HL-60 (cell line): ENCODE measurements at regions not wholly inside any gene's neighbourhood (a gene's known extent, or its start where the extent isn't known, plus 50 kb on each side); places are given as distances from the start of the nearest gene placed in this dataset.

Experiments used
- DNase-seq, 2 experiments: peaks; one replicate each; pipeline ENCODE4 v3.0.0-alpha.2; 2010 to 2020; ENCODE audit warnings: low read depth in 1 of 2, low spot score in 1 of 2
- H3K27ac ChIP-seq: fragments of 250-450 bp; sonication (Bioruptor Pico); replicated peaks from 2 replicates; pipeline ENCODE4 v1.5.1; 2020; ENCODE audit warnings: mild to moderate bottlenecking, moderate library complexity
- H3K27me3 ChIP-seq: fragments of 250-450 bp; sonication (Bioruptor Pico); 2 replicates; pipeline ENCODE4 v1.5.1; 2021; ENCODE audit warnings: mild to moderate bottlenecking, moderate library complexity; ENCODE audit not compliant: insufficient read depth, poor library complexity, severe bottlenecking
- H3K4me3 ChIP-seq: replicated peaks from 2 replicates; pipeline ENCODE4 v1.5.1; 2011; ENCODE audit warnings: mild to moderate bottlenecking, control low read depth, low read length; ENCODE audit not compliant: insufficient read depth
- GABPA ChIP-seq: IDR thresholded peaks from 2 replicates; pipeline ENCODE4 v1.6.1; 2012; ENCODE audit warnings: low read depth
- POLR2AphosphoS5 ChIP-seq: IDR thresholded peaks from 2 replicates; pipeline ENCODE4 v1.6.1; 2012; ENCODE audit warnings: low read depth
- SPI1 ChIP-seq: IDR thresholded peaks from 2 replicates; pipeline ENCODE4 v1.6.1; 2012; ENCODE audit warnings: low read depth, mild to moderate bottlenecking, borderline replicate concordance
- TF ChIP-seq, protein P1 (sequence below): IDR thresholded peaks from one replicate; pipeline ENCODE4 v1.5.1; 2011; ENCODE audit warnings: low read length, control low read depth, inconsistent platforms; ENCODE audit not compliant: insufficient read depth
- TF ChIP-seq, protein P2 (sequence below): IDR thresholded peaks from 2 replicates; pipeline ENCODE4 v1.6.1; 2012; ENCODE audit warnings: low read depth; ENCODE audit not compliant: insufficient replicate concordance

DNA sequence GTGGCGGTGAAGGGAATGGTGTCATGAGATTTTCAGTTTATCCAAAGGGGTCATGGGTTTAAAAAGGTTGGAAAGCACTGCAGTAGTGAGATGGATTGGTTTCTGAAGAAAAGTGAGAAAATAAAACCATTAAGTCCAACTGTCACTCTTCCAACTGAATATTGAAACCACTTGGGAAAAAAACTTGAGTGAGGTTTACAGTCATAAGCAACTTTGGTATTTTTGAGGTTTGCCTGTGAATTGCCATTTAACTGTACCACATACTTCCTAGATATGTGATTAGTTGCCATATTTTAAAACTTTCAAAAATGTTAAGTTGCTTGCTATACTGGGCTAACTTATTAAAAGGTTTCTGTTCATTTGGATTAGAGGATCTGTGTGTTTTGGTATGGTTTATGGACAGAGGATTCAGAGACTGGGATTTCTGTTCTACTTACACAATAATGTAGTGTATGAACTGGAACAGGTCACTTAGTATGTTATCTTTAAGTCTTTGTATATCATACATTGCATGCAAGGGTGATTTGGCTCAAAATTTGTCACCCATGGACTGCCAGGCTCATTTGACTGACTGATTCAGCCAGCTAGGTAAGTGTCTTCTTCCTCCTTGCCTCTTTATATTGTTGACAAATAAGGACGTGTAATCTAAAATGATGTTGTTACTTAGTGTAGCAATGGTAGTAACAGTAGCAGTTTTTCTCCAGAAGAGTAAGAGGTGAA is 201.4 kb upstream of the EOMES start:
- Histone ChIP-seq H3K27ac (no peak overlapping the region), H3K4me3 (no peak overlapping the region), H3K27me3 (peaks cover 2% of the 10 kb centered on the region)
- DNase-seq: no peak
- TF ChIP-seq SPI1: no peak
- TF ChIP-seq, protein P1, sequence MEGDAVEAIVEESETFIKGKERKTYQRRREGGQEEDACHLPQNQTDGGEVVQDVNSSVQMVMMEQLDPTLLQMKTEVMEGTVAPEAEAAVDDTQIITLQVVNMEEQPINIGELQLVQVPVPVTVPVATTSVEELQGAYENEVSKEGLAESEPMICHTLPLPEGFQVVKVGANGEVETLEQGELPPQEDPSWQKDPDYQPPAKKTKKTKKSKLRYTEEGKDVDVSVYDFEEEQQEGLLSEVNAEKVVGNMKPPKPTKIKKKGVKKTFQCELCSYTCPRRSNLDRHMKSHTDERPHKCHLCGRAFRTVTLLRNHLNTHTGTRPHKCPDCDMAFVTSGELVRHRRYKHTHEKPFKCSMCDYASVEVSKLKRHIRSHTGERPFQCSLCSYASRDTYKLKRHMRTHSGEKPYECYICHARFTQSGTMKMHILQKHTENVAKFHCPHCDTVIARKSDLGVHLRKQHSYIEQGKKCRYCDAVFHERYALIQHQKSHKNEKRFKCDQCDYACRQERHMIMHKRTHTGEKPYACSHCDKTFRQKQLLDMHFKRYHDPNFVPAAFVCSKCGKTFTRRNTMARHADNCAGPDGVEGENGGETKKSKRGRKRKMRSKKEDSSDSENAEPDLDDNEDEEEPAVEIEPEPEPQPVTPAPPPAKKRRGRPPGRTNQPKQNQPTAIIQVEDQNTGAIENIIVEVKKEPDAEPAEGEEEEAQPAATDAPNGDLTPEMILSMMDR: no peak
- TF ChIP-seq, protein P2, sequence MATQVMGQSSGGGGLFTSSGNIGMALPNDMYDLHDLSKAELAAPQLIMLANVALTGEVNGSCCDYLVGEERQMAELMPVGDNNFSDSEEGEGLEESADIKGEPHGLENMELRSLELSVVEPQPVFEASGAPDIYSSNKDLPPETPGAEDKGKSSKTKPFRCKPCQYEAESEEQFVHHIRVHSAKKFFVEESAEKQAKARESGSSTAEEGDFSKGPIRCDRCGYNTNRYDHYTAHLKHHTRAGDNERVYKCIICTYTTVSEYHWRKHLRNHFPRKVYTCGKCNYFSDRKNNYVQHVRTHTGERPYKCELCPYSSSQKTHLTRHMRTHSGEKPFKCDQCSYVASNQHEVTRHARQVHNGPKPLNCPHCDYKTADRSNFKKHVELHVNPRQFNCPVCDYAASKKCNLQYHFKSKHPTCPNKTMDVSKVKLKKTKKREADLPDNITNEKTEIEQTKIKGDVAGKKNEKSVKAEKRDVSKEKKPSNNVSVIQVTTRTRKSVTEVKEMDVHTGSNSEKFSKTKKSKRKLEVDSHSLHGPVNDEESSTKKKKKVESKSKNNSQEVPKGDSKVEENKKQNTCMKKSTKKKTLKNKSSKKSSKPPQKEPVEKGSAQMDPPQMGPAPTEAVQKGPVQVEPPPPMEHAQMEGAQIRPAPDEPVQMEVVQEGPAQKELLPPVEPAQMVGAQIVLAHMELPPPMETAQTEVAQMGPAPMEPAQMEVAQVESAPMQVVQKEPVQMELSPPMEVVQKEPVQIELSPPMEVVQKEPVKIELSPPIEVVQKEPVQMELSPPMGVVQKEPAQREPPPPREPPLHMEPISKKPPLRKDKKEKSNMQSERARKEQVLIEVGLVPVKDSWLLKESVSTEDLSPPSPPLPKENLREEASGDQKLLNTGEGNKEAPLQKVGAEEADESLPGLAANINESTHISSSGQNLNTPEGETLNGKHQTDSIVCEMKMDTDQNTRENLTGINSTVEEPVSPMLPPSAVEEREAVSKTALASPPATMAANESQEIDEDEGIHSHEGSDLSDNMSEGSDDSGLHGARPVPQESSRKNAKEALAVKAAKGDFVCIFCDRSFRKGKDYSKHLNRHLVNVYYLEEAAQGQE: no peak
- TF ChIP-seq GABPA: no peak
- no peak for TF ChIP-seq POLR2AphosphoS5

DNA sequence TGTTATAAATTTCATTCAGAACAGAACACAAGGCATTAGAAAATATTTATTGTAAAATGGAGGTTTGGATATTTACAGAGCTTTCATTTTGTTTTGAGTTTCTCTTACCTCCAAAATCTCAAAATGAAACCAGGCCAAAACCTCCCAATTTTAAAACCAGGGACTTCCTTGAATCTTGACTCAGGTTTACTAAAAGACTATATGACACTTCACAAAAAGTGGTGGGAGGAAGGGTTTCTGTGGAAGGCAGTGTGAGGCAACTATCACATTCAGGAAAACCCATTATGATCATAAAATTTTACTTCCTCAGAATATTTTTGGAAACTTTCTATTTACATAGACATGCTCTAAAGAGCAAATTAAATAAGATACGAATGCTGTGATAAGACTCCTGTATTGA is 205.8 kb upstream of the EOMES start:
- no peak for DNase-seq
- Histone ChIP-seq H3K27ac (no peak overlapping the region), H3K27me3 (peaks cover 2% of the 10 kb centered on the region), H3K4me3 (no peak overlapping the region)
- TF ChIP-seq GABPA: no peak
- TF ChIP-seq, protein P2: no peak
- TF ChIP-seq, protein P1: no peak

DNA sequence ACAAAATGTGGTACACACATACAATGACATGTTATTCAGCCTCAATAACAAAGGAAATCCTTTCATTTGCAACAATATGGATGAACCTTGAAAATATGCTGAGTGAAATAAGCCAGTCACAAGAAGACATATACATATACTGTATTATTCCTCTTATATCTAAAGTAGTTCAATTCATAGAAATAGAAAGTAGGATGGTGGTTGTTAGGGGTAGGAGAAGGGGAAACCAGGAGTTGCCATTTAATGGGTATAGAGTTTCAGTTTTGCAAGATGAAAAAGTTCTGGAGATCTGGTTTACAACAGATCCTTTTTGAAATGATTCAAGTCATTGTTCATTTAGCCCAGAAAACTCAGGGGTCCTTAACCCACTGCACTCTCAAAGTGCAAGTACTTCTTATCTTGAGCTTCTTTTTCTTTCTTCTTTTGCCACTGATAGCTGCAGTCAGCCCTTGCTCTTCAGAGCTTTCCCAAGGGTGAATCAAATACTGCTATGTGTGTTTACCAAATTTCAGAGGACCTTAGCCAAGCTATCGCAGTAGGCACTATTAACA is 208.0 kb upstream of the EOMES start:
- TF ChIP-seq SPI1 (no peak), POLR2AphosphoS5 (no peak), GABPA (no peak)
- TF ChIP-seq, protein P1: no peak
- TF ChIP-seq, protein P2: no peak
- no peak overlapping the region for H3K27ac ChIP-seq
- H3K27me3 ChIP-seq: no peaks in the 10 kb centered on the region
- H3K4me3 ChIP-seq: no peak overlapping the region
- DNase-seq: no peak
